CD4-positive, alpha-beta T cell (primary cell): ENCODE measurements at regions not wholly inside any gene's neighbourhood (a gene's known extent, or its start where the extent isn't known, plus 50 kb on each side); places are given as distances from the start of the nearest gene placed in this dataset.

Experiments used
- ATAC-seq: fragments of 200-7000 bp; cut with Tn5 transposase; one replicate; pipeline ENCODE4 v1.10.0; 2022; ENCODE audit warnings: mild to moderate bottlenecking; ENCODE audit not compliant: poor library complexity
- CTCF ChIA-PET: fragments of 350-600 bp; sonication (Branson Sonifier 250); formaldehyde crosslinking; loops from one replicate; lab custom pipeline; 2021; ENCODE audit warnings: antibody characterized with exemption, inconsistent platforms; lab: Charles Lee
- POLR2A ChIA-PET: fragments of 350-600 bp; sonication (Branson Sonifier 250); formaldehyde crosslinking; loops from one replicate; lab custom pipeline; 2021; ENCODE audit warnings: antibody characterized with exemption, inconsistent platforms; lab: Charles Lee
- DNase-seq, 14 experiments: peaks; one replicate each; pipeline ENCODE4 v3.0.0-alpha.2; 2013 to 2020; ENCODE audit warnings: mixed read lengths in 2 of 14
- H3K27ac ChIP-seq, 2 donors: one replicate each; pipeline versions ENCODE4 v1.5.1 to v1.7.0; 2013; ENCODE audit warnings: low read length in 2 of 2, low read depth in 1 of 2, mild to moderate bottlenecking in 1 of 2
- H3K27me3 ChIP-seq, 2 experiments: 1 replicate in 1 of 2; 2 replicates in 1 of 2; pipeline versions ENCODE4 v1.6.1 to v1.7.0; 2013; ENCODE audit warnings: low read length in 2 of 2, control low read depth in 1 of 2, mild to moderate bottlenecking in 1 of 2, moderate library complexity in 1 of 2; ENCODE audit not compliant: insufficient read depth in 2 of 2, control insufficient read depth in 1 of 2
- H3K36me3 ChIP-seq: one replicate; pipeline ENCODE4 v1.6.1; 2013; ENCODE audit warnings: low read length, control low read depth; ENCODE audit not compliant: insufficient read depth
- H3K4me1 ChIP-seq: one replicate; pipeline ENCODE4 v1.6.1; 2013; ENCODE audit warnings: low read length, control low read depth; ENCODE audit not compliant: insufficient read depth
- H3K4me3 ChIP-seq: one replicate; pipeline ENCODE4 v1.5.1; 2013; ENCODE audit warnings: mild to moderate bottlenecking, low read length, moderate library complexity
- H3K9me3 ChIP-seq, 2 experiments: 1 replicate in 1 of 2; 2 replicates in 1 of 2; pipeline versions ENCODE4 v1.6.1 to v1.7.0; 2013; ENCODE audit warnings: low read length in 2 of 2, mild to moderate bottlenecking in 2 of 2, control low read depth in 1 of 2, moderate library complexity in 1 of 2; ENCODE audit not compliant: control insufficient read depth in 1 of 2, insufficient read depth in 1 of 2
- H3K27ac Mint-ChIP-seq: one replicate; pipeline ENCODE4 v1.8.0; 2020; ENCODE audit warnings: mixed read lengths
- H3K27me3 Mint-ChIP-seq: one replicate; pipeline ENCODE4 v1.8.0; 2021; ENCODE audit warnings: mixed read lengths
- H3K36me3 Mint-ChIP-seq: one replicate; pipeline ENCODE4 v1.8.0; 2021; ENCODE audit warnings: low read depth, mixed read lengths
- H3K4me1 Mint-ChIP-seq: one replicate; pipeline ENCODE4 v1.8.0; 2021; ENCODE audit warnings: low read depth, mixed read lengths
- H3K4me3 Mint-ChIP-seq: one replicate; pipeline ENCODE4 v1.8.0; 2020; ENCODE audit warnings: mild to moderate bottlenecking, mixed read lengths
- H3K9me3 Mint-ChIP-seq: one replicate; pipeline ENCODE4 v1.8.0; 2020; ENCODE audit warnings: mixed read lengths
- CTCF ChIP-seq: fragments of 200-600 bp; IDR thresholded peaks from one replicate; pipeline ENCODE4 v1.8.0; 2022; ENCODE audit warnings: antibody characterized with exemption, mild to moderate bottlenecking
- intact Hi-C, 2 experiments: fragments of 100-400 bp; cut with DNase I in 1 of 2; cut with micrococcal nuclease in 1 of 2; formaldehyde crosslinking; loops; one replicate each; pipeline versions ENCODE4 v1.15.1 to v1.9.0; 2023 to 2025; cut with DNase I, micrococcal nuclease

GRCh38 chr11:130606178-130606577, 157.7 kb downstream of the ADAMTS15 start:
- H3K4me3 ChIP-seq = no peak overlapping the region
- H3K36me3 ChIP-seq = no peaks in the 10 kb centered on the region
- CTCF ChIA-PET = no interaction called here
- no peak overlapping the region for H3K27ac ChIP-seq
- H3K4me1 ChIP-seq = no peaks in the 10 kb centered on the region
- Mint-ChIP-seq H3K9me3 (no peaks in the 10 kb centered on the region), H3K4me3 (no peak overlapping the region), H3K27ac (no peak overlapping the region), H3K36me3 (no peaks in the 10 kb centered on the region), H3K4me1 (no peaks in the 10 kb centered on the region), H3K27me3 (peaks cover 15% of the 10 kb centered on the region)
- DNase-seq (no peak), ATAC-seq (no peak)
- H3K27me3 ChIP-seq = no peaks in the 10 kb centered on the region
- intact Hi-C loops = no loop called here
- POLR2A ChIA-PET = no interaction called here
- peaks cover 0 to 17% of the 10 kb centered on the region in 2 experiments for H3K9me3 ChIP-seq
- TF ChIP-seq CTCF = no peak

DNA sequence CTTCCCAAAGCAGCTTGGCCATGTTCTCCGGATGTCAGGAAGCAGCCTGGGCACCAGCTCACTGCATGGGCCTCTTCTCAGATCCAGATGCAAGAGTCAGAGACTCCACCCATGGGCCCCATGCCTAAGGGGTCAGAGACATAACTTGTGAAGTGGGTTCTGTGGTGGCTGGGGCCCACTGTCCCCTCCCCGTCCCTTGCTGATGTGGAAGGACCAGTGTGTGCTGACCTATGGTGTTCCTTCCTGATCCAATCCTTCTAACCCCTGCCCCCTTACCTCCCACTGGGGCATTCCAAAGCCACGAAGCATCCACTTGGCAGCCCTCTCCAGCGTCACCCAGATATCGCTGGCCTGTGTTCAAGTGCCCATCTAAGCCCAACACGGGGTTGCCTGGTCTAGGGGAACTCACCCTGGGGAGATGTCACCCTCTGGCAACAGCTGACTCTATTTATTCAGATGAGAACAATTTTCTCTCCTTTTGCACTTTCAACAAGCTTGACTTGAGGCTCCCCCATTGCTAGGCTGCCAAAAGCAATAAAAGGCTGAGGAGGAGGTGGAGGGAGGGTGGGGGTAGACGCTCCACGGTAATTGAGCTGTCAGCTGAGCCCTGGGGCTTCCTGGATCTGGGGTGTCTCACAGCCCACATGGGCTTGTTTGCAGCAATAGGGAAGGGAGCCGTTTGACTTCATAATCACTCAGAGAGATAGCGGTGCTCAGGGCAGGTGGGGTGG, 158.5 kb downstream of the ADAMTS15 start:
- Mint-ChIP-seq H3K9me3 (no peaks in the 10 kb centered on the region), H3K4me1 (no peaks in the 10 kb centered on the region), H3K4me3 (no peak overlapping the region), H3K36me3 (no peaks in the 10 kb centered on the region), H3K27me3 (peaks cover 15% of the 10 kb centered on the region), H3K27ac (no peak overlapping the region)
- Histone ChIP-seq H3K27me3 (no peaks in the 10 kb centered on the region), H3K4me3 (no peak overlapping the region), H3K36me3 (no peaks in the 10 kb centered on the region), H3K9me3 (peaks cover 0 to 11% of the 10 kb centered on the region in 2 experiments), H3K27ac (no peak overlapping the region), H3K4me1 (no peaks in the 10 kb centered on the region)
- ATAC-seq (no peak), DNase-seq (no peak)
- ChIA-PET CTCF (no interaction called here), POLR2A (no interaction called here)
- intact Hi-C loops = no loop called here
- TF ChIP-seq CTCF = no peak

GRCh38 chr11:130608287-130608686, 159.8 kb downstream of the ADAMTS15 start:
- no peak overlapping the region for H3K27ac ChIP-seq
- no peak overlapping the region for H3K4me3 Mint-ChIP-seq
- no peak overlapping the region for H3K4me3 ChIP-seq
- H3K4me1 ChIP-seq = no peaks in the 10 kb centered on the region
- H3K27ac Mint-ChIP-seq = no peak overlapping the region
- peaks cover 0 to 11% of the 10 kb centered on the region in 2 experiments for H3K9me3 ChIP-seq
- no peak for DNase-seq
- no peaks in the 10 kb centered on the region for H3K4me1 Mint-ChIP-seq
- CTCF ChIA-PET = no interaction called here
- H3K36me3 Mint-ChIP-seq = no peaks in the 10 kb centered on the region
- H3K27me3 ChIP-seq = no peaks in the 10 kb centered on the region
- intact Hi-C loops = no loop called here
- peaks cover 15% of the 10 kb centered on the region for H3K27me3 Mint-ChIP-seq
- POLR2A ChIA-PET = no interaction called here
- no peaks in the 10 kb centered on the region for H3K9me3 Mint-ChIP-seq
- TF ChIP-seq CTCF = no peak
- no peak for ATAC-seq
- H3K36me3 ChIP-seq = no peaks in the 10 kb centered on the region
